ENCODE measurements at regions not wholly inside any gene's neighbourhood (a gene's known extent, or its start where the extent isn't known, plus 50 kb on each side); places are given as distances from the start of the nearest gene placed in this dataset.

- in situ Hi-C loops (cut with HindIII; ENCODE audit: low sequenced_read_pairs), result no loop called here
- DNase-seq (ENCODE audit: low spot score), result no peak
These were observed 67.7 kb upstream of the RUNX1 start for GRCh38 chr21:35116777-35117176.

GRCh38 chr21:35113064-35113463, 64.0 kb upstream of the RUNX1 start:
- in situ Hi-C loops (cut with HindIII; ENCODE audit: low sequenced_read_pairs), result no loop called here
- no peak for DNase-seq (ENCODE audit: low spot score)

- no peak for DNase-seq (ENCODE audit: low spot score)
- in situ Hi-C loops (cut with HindIII; ENCODE audit: low sequenced_read_pairs), result no loop called here
These were observed 62.3 kb upstream of the RUNX1 start for GRCh38 chr21:35111321-35111930.

- in situ Hi-C loops (cut with HindIII; ENCODE audit: low sequenced_read_pairs), result no loop called here
- DNase-seq (ENCODE audit: low spot score), result no peak
These were observed 59.8 kb upstream of the RUNX1 start for GRCh38 chr21:35108887-35109286.

- no peak for DNase-seq (ENCODE audit: low spot score)
- in situ Hi-C loops (cut with HindIII; ENCODE audit: low sequenced_read_pairs), result no loop called here
These were observed 58.4 kb upstream of the RUNX1 start for GRCh38 chr21:35107520-35107919.

- in situ Hi-C loops (cut with HindIII; ENCODE audit: low sequenced_read_pairs), result no loop called here
- DNase-seq (ENCODE audit: low spot score), result no peak
These were observed 57.2 kb upstream of the RUNX1 start for GRCh38 chr21:35106246-35106835.

GRCh38 chr21:35102488-35103371, 53.6 kb upstream of the RUNX1 start:
- in situ Hi-C loops (cut with HindIII; ENCODE audit: low sequenced_read_pairs), result no loop called here
- no peak for DNase-seq (ENCODE audit: low spot score)

- in situ Hi-C loops (cut with HindIII; ENCODE audit: low sequenced_read_pairs), result no loop called here
- no peak for DNase-seq (ENCODE audit: low spot score)
These were observed 51.3 kb upstream of the RUNX1 start for GRCh38 chr21:35100349-35100811.

GRCh38 chr21:35099310-35099709, 50.2 kb upstream of the RUNX1 start:
- DNase-seq (ENCODE audit: low spot score), result no peak

More at GRCh38 chr21:35099310-35099709, 50.2 kb upstream of the RUNX1 start:
- in situ Hi-C loops (cut with HindIII; ENCODE audit: low sequenced_read_pairs), result no loop called here

Measured in G401 (cell line).